HG03045 (cell line): ENCODE measurements at regions not wholly inside any gene's neighbourhood (a gene's known extent, or its start where the extent isn't known, plus 50 kb on each side); places are given as distances from the start of the nearest gene placed in this dataset.

Experiments
- ATAC-seq: cut with Tn5 transposase; IDR thresholded peaks from one replicate; pipeline ENCODE4 v1.9.1; 2021; ENCODE audit warnings: mild to moderate bottlenecking, moderate library complexity; ENCODE audit not compliant: unreplicated experiment

GRCh38 chr2:204353823-204354222 is 191.5 kb upstream of the PARD3B start:
- no peak for ATAC-seq

GRCh38 chr2:204354442-204354856 is 190.8 kb upstream of the PARD3B start:
- ATAC-seq = no peak

GRCh38 chr2:204355688-204356087 is 189.6 kb upstream of the PARD3B start:
- no peak for ATAC-seq

- ATAC-seq = no peak
Observed at GRCh38 chr2:204356151-204356641, 189.1 kb upstream of the PARD3B start.

- ATAC-seq = no peak
Observed at GRCh38 chr2:204357286-204357685, 188.0 kb upstream of the PARD3B start.

- no peak for ATAC-seq
Observed at GRCh38 chr2:204359076-204359475, 186.2 kb upstream of the PARD3B start.

- no peak for ATAC-seq
Observed at GRCh38 chr2:204360218-204361007, 184.9 kb upstream of the PARD3B start.

GRCh38 chr2:204361738-204362137 is 183.5 kb upstream of the PARD3B start:
- no peak for ATAC-seq

GRCh38 chr2:204362581-204362980 is 182.7 kb upstream of the PARD3B start:
- no peak for ATAC-seq

- ATAC-seq = no peak
Observed at GRCh38 chr2:204363513-204363912, 181.8 kb upstream of the PARD3B start.

- ATAC-seq = no peak
Observed at GRCh38 chr2:204364860-204365535, 180.3 kb upstream of the PARD3B start.

- ATAC-seq = no peak
Observed at GRCh38 chr2:204365811-204366210, 179.5 kb upstream of the PARD3B start.

GRCh38 chr2:204367466-204367865 is 177.8 kb upstream of the PARD3B start:
- no peak for ATAC-seq

GRCh38 chr2:204370172-204370718 is 175.0 kb upstream of the PARD3B start:
- ATAC-seq = no peak

- ATAC-seq = no peak
Observed at GRCh38 chr2:204373942-204374341, 171.3 kb upstream of the PARD3B start.

- ATAC-seq = no peak
Observed at GRCh38 chr2:204380141-204380881, 165.0 kb upstream of the PARD3B start.

- ATAC-seq = no peak
Observed at GRCh38 chr2:204386668-204387067, 158.6 kb upstream of the PARD3B start.

GRCh38 chr2:204389120-204389519 is 156.2 kb upstream of the PARD3B start:
- no peak for ATAC-seq

- no peak for ATAC-seq
Observed at GRCh38 chr2:204389856-204390255, 155.4 kb upstream of the PARD3B start.

GRCh38 chr2:204395539-204395938 is 149.7 kb upstream of the PARD3B start:
- no peak for ATAC-seq

- no peak for ATAC-seq
Observed at GRCh38 chr2:204401114-204401513, 144.2 kb upstream of the PARD3B start.
